Keratinocyte (primary cell): ENCODE measurements at regions not wholly inside any gene's neighbourhood (a gene's known extent, or its start where the extent isn't known, plus 50 kb on each side); places are given as distances from the start of the nearest gene placed in this dataset.

Experiments used
- DNase-seq: peaks from one replicate; pipeline ENCODE4 v3.0.0-alpha.2; 2011; ENCODE audit warnings: low read depth, missing footprints, low spot score
- FAIRE-seq: peaks from 2 replicates; lab custom pipeline; 2011; peaks lifted over from hg19 to GRCh38; lab: Jason Lieb, UNC
- H2AFZ ChIP-seq: 2 replicates; pipeline ENCODE4 v1.6.0; 2012; ENCODE audit warnings: low read length, control low read depth, inconsistent platforms; ENCODE audit not compliant: control insufficient read depth
- H3K27ac ChIP-seq: 2 replicates; pipeline ENCODE4 v1.5.1; 2011; ENCODE audit warnings: low read length; ENCODE audit not compliant: control insufficient read depth, insufficient read depth
- H3K27me3 ChIP-seq: 3 replicates; pipeline ENCODE4 v1.6.0; 2011; ENCODE audit warnings: low read length; ENCODE audit not compliant: control insufficient read depth, insufficient read depth; ENCODE audit errors: extremely low read depth
- H3K36me3 ChIP-seq, 2 experiments: 2 replicates in 1 of 2; 3 replicates in 1 of 2; pipeline ENCODE4 v1.5.1; 2011; ENCODE audit warnings: low read length in 2 of 2, mild to moderate bottlenecking in 1 of 2; ENCODE audit not compliant: control insufficient read depth in 2 of 2, insufficient read depth in 2 of 2; ENCODE audit errors: extremely low read depth in 1 of 2
- H3K4me1 ChIP-seq: 3 replicates; pipeline ENCODE4 v1.5.1; 2011; ENCODE audit warnings: low read length; ENCODE audit not compliant: control insufficient read depth, insufficient read depth; ENCODE audit errors: extremely low read depth
- H3K4me2 ChIP-seq: 3 replicates; pipeline ENCODE4 v1.6.0; 2011; ENCODE audit warnings: low read depth, low read length; ENCODE audit not compliant: control insufficient read depth, insufficient read depth; ENCODE audit errors: extremely low read depth
- H3K4me3 ChIP-seq, 3 experiments: fragments of 200-600 bp in 1 of 3; sonication (generic) in 1 of 3; 2 replicates in 2 of 3; 3 replicates in 1 of 3; pipeline ENCODE4 v1.5.1; 2011 to 2016; ENCODE audit warnings: low read length in 3 of 3, mild to moderate bottlenecking in 3 of 3, control low read depth in 2 of 3, inconsistent platforms in 1 of 3, low read depth in 1 of 3, mixed read lengths in 1 of 3, mixed run types in 1 of 3, moderate library complexity in 1 of 3; ENCODE audit not compliant: control insufficient read depth in 2 of 3, insufficient read depth in 2 of 3; ENCODE audit errors: extremely low read depth in 1 of 3
- H3K79me2 ChIP-seq: 2 replicates; pipeline ENCODE4 v1.6.0; 2012; ENCODE audit warnings: low read length; ENCODE audit not compliant: control insufficient read depth, insufficient read depth
- H3K9ac ChIP-seq: 3 replicates; pipeline ENCODE4 v1.6.0; 2011; ENCODE audit warnings: low read length; ENCODE audit not compliant: control insufficient read depth, insufficient read depth; ENCODE audit errors: extremely low read depth
- H3K9me1 ChIP-seq: 3 replicates; pipeline ENCODE4 v1.6.0; 2011; ENCODE audit warnings: low read length; ENCODE audit not compliant: control insufficient read depth, insufficient read depth; ENCODE audit errors: extremely low read depth
- H3K9me3 ChIP-seq: 2 replicates; pipeline ENCODE4 v1.5.1; 2012; ENCODE audit warnings: low read depth, low read length; ENCODE audit not compliant: control insufficient read depth
- H4K20me1 ChIP-seq: 3 replicates; pipeline ENCODE4 v1.6.0; 2011; ENCODE audit warnings: low read length; ENCODE audit not compliant: control insufficient read depth, insufficient read depth; ENCODE audit errors: extremely low read depth
- EZH2 ChIP-seq: IDR thresholded peaks from one replicate; pipeline ENCODE4 v1.6.1; 2012; ENCODE audit warnings: inconsistent platforms, mild to moderate bottlenecking, low read length, moderate library complexity
- dilution Hi-C: fragments of 300-500 bp; cut with MboI; formaldehyde crosslinking; loops from one replicate; pipeline ENCODE4 v1.7.0; 2020; ENCODE audit warnings: low sequenced_read_pairs; ENCODE audit not compliant: extremely low pct_ligation_motif_present
- TF ChIP-seq, protein P1 (sequence below), 3 experiments: IDR thresholded peaks in 1 of 3; conservative IDR thresholded peaks in 1 of 3; optimal IDR thresholded peaks in 1 of 3; 2 replicates in 2 of 3; 3 replicates in 1 of 3; pipeline versions ENCODE3 to v1.5.1; 2011; ENCODE audit warnings: low read length in 3 of 3, mild to moderate bottlenecking in 3 of 3, moderate library complexity in 2 of 3, control low read depth in 1 of 3, inconsistent platforms in 1 of 3; ENCODE audit not compliant: insufficient read depth in 2 of 3; ENCODE audit errors: extremely low read depth in 1 of 3

DNA sequence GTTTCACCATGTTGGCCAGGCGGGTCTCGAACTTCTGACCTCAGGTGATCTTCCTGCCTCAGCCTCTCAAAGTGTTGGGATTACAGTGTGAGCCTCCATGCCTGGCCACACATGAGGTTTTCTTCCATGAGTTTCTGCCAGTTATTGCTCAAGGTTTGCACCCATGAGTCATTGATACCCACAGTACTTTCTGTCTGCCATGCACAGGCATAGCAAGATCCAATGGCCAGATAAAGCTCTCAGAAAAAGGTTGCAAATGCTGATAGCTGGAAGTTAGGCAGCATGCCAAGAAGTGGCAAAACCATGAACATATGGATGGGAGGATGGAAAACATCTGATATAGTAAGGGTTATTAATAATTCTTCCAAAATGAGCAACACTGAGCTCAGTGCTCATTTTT lies 298.7 kb upstream of the NRG3 start:
- FAIRE-seq = no peak
- no peak for TF ChIP-seq EZH2
- TF ChIP-seq, protein P1, sequence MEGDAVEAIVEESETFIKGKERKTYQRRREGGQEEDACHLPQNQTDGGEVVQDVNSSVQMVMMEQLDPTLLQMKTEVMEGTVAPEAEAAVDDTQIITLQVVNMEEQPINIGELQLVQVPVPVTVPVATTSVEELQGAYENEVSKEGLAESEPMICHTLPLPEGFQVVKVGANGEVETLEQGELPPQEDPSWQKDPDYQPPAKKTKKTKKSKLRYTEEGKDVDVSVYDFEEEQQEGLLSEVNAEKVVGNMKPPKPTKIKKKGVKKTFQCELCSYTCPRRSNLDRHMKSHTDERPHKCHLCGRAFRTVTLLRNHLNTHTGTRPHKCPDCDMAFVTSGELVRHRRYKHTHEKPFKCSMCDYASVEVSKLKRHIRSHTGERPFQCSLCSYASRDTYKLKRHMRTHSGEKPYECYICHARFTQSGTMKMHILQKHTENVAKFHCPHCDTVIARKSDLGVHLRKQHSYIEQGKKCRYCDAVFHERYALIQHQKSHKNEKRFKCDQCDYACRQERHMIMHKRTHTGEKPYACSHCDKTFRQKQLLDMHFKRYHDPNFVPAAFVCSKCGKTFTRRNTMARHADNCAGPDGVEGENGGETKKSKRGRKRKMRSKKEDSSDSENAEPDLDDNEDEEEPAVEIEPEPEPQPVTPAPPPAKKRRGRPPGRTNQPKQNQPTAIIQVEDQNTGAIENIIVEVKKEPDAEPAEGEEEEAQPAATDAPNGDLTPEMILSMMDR (optimal IDR thresholded peaks at IDR 0.05 in 1 of 3, IDR thresholded peaks at IDR 0.05 in 1 of 3, conservative IDR thresholded peaks at IDR 0.05 in 1 of 3; ENCODE audit: extremely low read depth in 1 of 3, insufficient read depth in 2 of 3, low read length in 3 of 3) = no peak
- dilution Hi-C loops = no loop called here

DNA sequence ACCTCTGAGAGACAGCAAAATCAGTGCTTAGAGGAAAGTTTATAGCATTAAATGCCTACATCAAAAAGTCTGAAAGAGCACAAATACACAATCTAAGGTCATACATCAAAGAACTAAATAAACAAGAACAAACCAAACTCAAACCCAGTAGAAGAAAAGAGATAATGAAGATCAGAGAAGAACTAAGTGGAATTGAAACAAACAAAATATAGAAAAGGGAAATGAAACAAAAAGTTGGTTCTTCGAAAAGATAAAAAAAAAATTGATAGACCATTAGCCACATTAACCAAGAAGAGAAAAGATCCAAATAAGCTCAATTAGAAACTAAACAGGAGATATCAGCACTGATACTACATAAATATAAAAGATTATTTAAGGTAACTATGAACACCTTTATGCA lies 280.0 kb upstream of the NRG3 start:
- dilution Hi-C loops = no loop called here
- H3K9me3 ChIP-seq = no peaks in the 10 kb centered on the region

More for the DNA sequence above, 298.7 kb upstream of the NRG3 start:
- Histone ChIP-seq H3K4me3 (no peak overlapping the region), H3K4me2 (no peak overlapping the region), H2AFZ (no peak overlapping the region), H3K27ac (no peak overlapping the region), H3K79me2 (no peaks in the 10 kb centered on the region), H3K4me1 (no peaks in the 10 kb centered on the region), H3K9me1 (no peaks in the 10 kb centered on the region), H3K9ac (no peak overlapping the region), H3K9me3 (no peaks in the 10 kb centered on the region), H3K36me3 (no peaks in the 10 kb centered on the region), H3K27me3 (no peaks in the 10 kb centered on the region), H4K20me1 (no peaks in the 10 kb centered on the region)
- DNase-seq = no peak

More for the DNA sequence above, 280.0 kb upstream of the NRG3 start:
- Histone ChIP-seq H4K20me1 (no peaks in the 10 kb centered on the region), H3K9ac (no peak overlapping the region), H2AFZ (no peak overlapping the region), H3K4me3 (no peak overlapping the region), H3K36me3 (no peaks in the 10 kb centered on the region), H3K79me2 (no peaks in the 10 kb centered on the region), H3K4me1 (peaks cover 4% of the 10 kb centered on the region), H3K9me1 (no peaks in the 10 kb centered on the region), H3K4me2 (no peak overlapping the region), H3K27me3 (no peaks in the 10 kb centered on the region), H3K27ac (no peak overlapping the region)
- FAIRE-seq = no peak
- TF ChIP-seq, protein P1 (optimal IDR thresholded peaks at IDR 0.05 in 1 of 3, IDR thresholded peaks at IDR 0.05 in 1 of 3, conservative IDR thresholded peaks at IDR 0.05 in 1 of 3; ENCODE audit: extremely low read depth in 1 of 3, insufficient read depth in 2 of 3, low read length in 3 of 3) = no peak
- TF ChIP-seq EZH2 = no peak
- DNase-seq = no peak
